ENCODE measurements at regions not wholly inside any gene's neighbourhood (a gene's known extent, or its start where the extent isn't known, plus 50 kb on each side); places are given as distances from the start of the nearest gene placed in this dataset.

DNA sequence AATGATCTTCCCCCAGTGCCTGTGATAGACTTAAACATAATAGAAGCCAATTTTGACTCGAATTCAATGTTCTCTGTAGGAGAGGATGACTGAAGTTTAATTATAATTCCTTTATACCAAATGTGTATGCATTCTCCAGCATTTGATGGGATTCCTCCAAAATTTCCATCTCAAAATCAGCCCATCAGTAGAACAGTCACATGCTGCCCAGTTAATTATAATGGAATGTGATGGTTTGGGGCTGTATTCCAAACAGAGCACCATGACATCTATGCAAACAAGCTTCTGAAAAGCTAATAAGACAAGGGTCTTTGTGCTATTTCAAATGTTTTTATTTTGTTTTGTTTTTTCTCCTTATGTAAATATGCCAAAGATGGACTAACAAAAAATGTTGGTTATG lies 127.7 kb upstream of the SPATA16 start:
- no peaks in the 10 kb centered on the region for H3K36me3 ChIP-seq (ENCODE audit: control insufficient read depth in 1 of 2, insufficient read depth in 2 of 2, low read length in 2 of 2)
- H3K4me1 ChIP-seq (ENCODE audit: control insufficient read depth in 1 of 2, insufficient read depth in 2 of 2, low read length in 2 of 2), result no peaks in the 10 kb centered on the region
- no peaks in the 10 kb centered on the region for H3K27me3 ChIP-seq (ENCODE audit: low read depth, low read length)
- H3K9me3 ChIP-seq (ENCODE audit: control insufficient read depth in 1 of 2, low read length in 2 of 2), result no peaks in the 10 kb centered on the region
- H3K4me3 ChIP-seq (ENCODE audit: low read depth in 1 of 2, low read length in 2 of 2), result no peak overlapping the region
- no peak overlapping the region for H3K27ac ChIP-seq (ENCODE audit: low read length)

DNA sequence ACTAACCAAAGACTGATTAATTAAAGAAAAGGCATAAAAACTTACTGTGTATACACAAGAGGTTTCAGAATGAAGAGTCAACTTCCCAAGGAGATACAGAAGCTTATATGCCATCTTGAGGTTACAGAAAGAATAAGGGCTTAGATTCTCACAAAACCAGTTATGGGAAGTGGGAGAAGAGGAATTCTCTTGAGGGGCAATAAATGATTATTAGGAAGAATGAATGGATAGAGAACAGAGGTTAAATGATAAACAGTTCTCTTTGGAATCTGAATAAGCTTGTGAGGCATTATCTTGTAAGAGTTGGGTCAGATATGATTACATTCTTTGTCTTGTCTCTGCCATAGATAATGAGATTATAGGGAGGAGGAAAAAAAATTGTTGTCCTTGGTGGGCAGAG lies 126.7 kb upstream of the SPATA16 start:
- H3K4me1 ChIP-seq (ENCODE audit: control insufficient read depth in 1 of 2, insufficient read depth in 2 of 2, low read length in 2 of 2), result no peaks in the 10 kb centered on the region
- no peak overlapping the region for H3K27ac ChIP-seq (ENCODE audit: low read length)
- H3K4me3 ChIP-seq (ENCODE audit: low read depth in 1 of 2, low read length in 2 of 2), result no peak overlapping the region
- H3K36me3 ChIP-seq (ENCODE audit: control insufficient read depth in 1 of 2, insufficient read depth in 2 of 2, low read length in 2 of 2), result no peaks in the 10 kb centered on the region
- no peaks in the 10 kb centered on the region for H3K27me3 ChIP-seq (ENCODE audit: low read depth, low read length)
- no peaks in the 10 kb centered on the region for H3K9me3 ChIP-seq (ENCODE audit: control insufficient read depth in 1 of 2, low read length in 2 of 2)

DNA sequence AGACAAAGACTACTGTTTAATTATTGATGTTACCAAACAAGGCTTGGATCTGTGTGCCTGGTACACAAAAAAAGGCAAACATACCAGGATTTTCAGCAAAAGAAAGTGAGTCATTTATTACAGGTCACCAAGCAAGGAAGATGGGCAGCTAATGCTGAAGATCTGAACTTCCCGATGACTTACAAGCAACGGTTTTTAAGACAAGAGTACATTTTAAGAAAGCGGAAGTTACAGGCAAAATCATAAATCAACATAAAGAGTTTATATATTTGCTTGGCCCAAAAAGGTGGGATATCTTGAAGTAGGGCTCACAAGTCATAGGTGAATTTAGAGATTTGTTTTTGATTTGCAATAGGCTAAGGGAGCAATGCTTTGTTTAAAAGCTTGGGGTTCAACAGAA lies 125.4 kb upstream of the SPATA16 start:
- Histone ChIP-seq H3K4me3 (ENCODE audit: low read depth in 1 of 2, low read length in 2 of 2) (no peak overlapping the region), H3K9me3 (ENCODE audit: control insufficient read depth in 1 of 2, low read length in 2 of 2) (no peaks in the 10 kb centered on the region), H3K27ac (ENCODE audit: low read length) (no peak overlapping the region), H3K4me1 (ENCODE audit: control insufficient read depth in 1 of 2, insufficient read depth in 2 of 2, low read length in 2 of 2) (no peaks in the 10 kb centered on the region), H3K36me3 (ENCODE audit: control insufficient read depth in 1 of 2, insufficient read depth in 2 of 2, low read length in 2 of 2) (no peaks in the 10 kb centered on the region), H3K27me3 (ENCODE audit: low read depth, low read length) (no peaks in the 10 kb centered on the region)

- H3K9me3 ChIP-seq (ENCODE audit: control insufficient read depth in 1 of 2, low read length in 2 of 2), result no peaks in the 10 kb centered on the region
- no peak overlapping the region for H3K27ac ChIP-seq (ENCODE audit: low read length)
- H3K4me1 ChIP-seq (ENCODE audit: control insufficient read depth in 1 of 2, insufficient read depth in 2 of 2, low read length in 2 of 2), result no peaks in the 10 kb centered on the region
- H3K27me3 ChIP-seq (ENCODE audit: low read depth, low read length), result no peaks in the 10 kb centered on the region
- no peaks in the 10 kb centered on the region for H3K36me3 ChIP-seq (ENCODE audit: control insufficient read depth in 1 of 2, insufficient read depth in 2 of 2, low read length in 2 of 2)
- no peak overlapping the region for H3K4me3 ChIP-seq (ENCODE audit: low read depth in 1 of 2, low read length in 2 of 2)
These were observed 117.7 kb upstream of the SPATA16 start for GRCh38 chr3:173258697-173259096.

- H3K4me1 ChIP-seq (ENCODE audit: control insufficient read depth in 1 of 2, insufficient read depth in 2 of 2, low read length in 2 of 2), result no peaks in the 10 kb centered on the region
These were observed 116.8 kb upstream of the SPATA16 start for GRCh38 chr3:173257797-173258196.

GRCh38 chr3:173255555-173255954 lies 114.5 kb upstream of the SPATA16 start:
- Histone ChIP-seq H3K36me3 (ENCODE audit: control insufficient read depth in 1 of 2, insufficient read depth in 2 of 2, low read length in 2 of 2) (no peaks in the 10 kb centered on the region), H3K27me3 (ENCODE audit: low read depth, low read length) (no peaks in the 10 kb centered on the region), H3K27ac (ENCODE audit: low read length) (no peak overlapping the region), H3K4me1 (ENCODE audit: control insufficient read depth in 1 of 2, insufficient read depth in 2 of 2, low read length in 2 of 2) (no peaks in the 10 kb centered on the region), H3K4me3 (ENCODE audit: low read depth in 1 of 2, low read length in 2 of 2) (no peak overlapping the region), H3K9me3 (ENCODE audit: control insufficient read depth in 1 of 2, low read length in 2 of 2) (no peaks in the 10 kb centered on the region)

More at GRCh38 chr3:173257797-173258196, 116.8 kb upstream of the SPATA16 start:
- H3K36me3 ChIP-seq (ENCODE audit: control insufficient read depth in 1 of 2, insufficient read depth in 2 of 2, low read length in 2 of 2), result no peaks in the 10 kb centered on the region
- no peak overlapping the region for H3K4me3 ChIP-seq (ENCODE audit: low read depth in 1 of 2, low read length in 2 of 2)
- no peaks in the 10 kb centered on the region for H3K9me3 ChIP-seq (ENCODE audit: control insufficient read depth in 1 of 2, low read length in 2 of 2)
- H3K27ac ChIP-seq (ENCODE audit: low read length), result no peak overlapping the region
- H3K27me3 ChIP-seq (ENCODE audit: low read depth, low read length), result no peaks in the 10 kb centered on the region

DNA sequence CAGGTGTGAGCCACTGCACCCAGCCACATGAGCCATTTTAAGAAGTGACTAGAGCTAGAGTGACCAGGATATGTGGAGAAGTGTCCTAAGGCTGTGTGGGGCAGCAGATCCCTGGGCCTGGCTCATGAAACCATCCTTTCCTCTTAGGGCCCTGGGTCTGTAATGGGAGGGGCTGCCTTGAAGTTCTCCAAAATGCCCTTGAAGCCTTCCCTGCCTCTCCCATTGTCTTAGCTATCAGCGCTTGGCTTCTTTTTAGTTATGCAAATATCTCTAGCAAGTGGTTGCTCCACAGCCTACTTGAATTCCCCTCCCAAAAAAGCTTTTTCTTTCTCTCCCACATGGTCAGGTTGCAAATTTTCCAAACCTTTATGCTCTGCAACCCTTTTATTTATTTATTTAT lies 112.4 kb upstream of the SPATA16 start:
- H3K9me3 ChIP-seq (ENCODE audit: control insufficient read depth in 1 of 2, low read length in 2 of 2), result no peaks in the 10 kb centered on the region
- no peaks in the 10 kb centered on the region for H3K36me3 ChIP-seq (ENCODE audit: control insufficient read depth in 1 of 2, insufficient read depth in 2 of 2, low read length in 2 of 2)
- H3K4me1 ChIP-seq (ENCODE audit: control insufficient read depth in 1 of 2, insufficient read depth in 2 of 2, low read length in 2 of 2), result no peaks in the 10 kb centered on the region
- H3K27ac ChIP-seq (ENCODE audit: low read length), result no peak overlapping the region
- H3K27me3 ChIP-seq (ENCODE audit: low read depth, low read length), result no peaks in the 10 kb centered on the region
- H3K4me3 ChIP-seq (ENCODE audit: low read depth in 1 of 2, low read length in 2 of 2), result no peak overlapping the region

GRCh38 chr3:173249457-173249856 lies 108.4 kb upstream of the SPATA16 start:
- no peak overlapping the region for H3K4me3 ChIP-seq (ENCODE audit: low read depth in 1 of 2, low read length in 2 of 2)
- H3K27me3 ChIP-seq (ENCODE audit: low read depth, low read length), result no peaks in the 10 kb centered on the region
- no peaks in the 10 kb centered on the region for H3K4me1 ChIP-seq (ENCODE audit: control insufficient read depth in 1 of 2, insufficient read depth in 2 of 2, low read length in 2 of 2)
- no peaks in the 10 kb centered on the region for H3K36me3 ChIP-seq (ENCODE audit: control insufficient read depth in 1 of 2, insufficient read depth in 2 of 2, low read length in 2 of 2)
- H3K27ac ChIP-seq (ENCODE audit: low read length), result no peak overlapping the region
- no peaks in the 10 kb centered on the region for H3K9me3 ChIP-seq (ENCODE audit: control insufficient read depth in 1 of 2, low read length in 2 of 2)

- Histone ChIP-seq H3K36me3 (ENCODE audit: control insufficient read depth in 1 of 2, insufficient read depth in 2 of 2, low read length in 2 of 2) (no peaks in the 10 kb centered on the region), H3K27ac (ENCODE audit: low read length) (no peak overlapping the region), H3K4me3 (ENCODE audit: low read depth in 1 of 2, low read length in 2 of 2) (no peak overlapping the region), H3K27me3 (ENCODE audit: low read depth, low read length) (no peaks in the 10 kb centered on the region), H3K4me1 (ENCODE audit: control insufficient read depth in 1 of 2, insufficient read depth in 2 of 2, low read length in 2 of 2) (no peaks in the 10 kb centered on the region), H3K9me3 (ENCODE audit: control insufficient read depth in 1 of 2, low read length in 2 of 2) (no peaks in the 10 kb centered on the region)
These were observed 100.7 kb upstream of the SPATA16 start for GRCh38 chr3:173241727-173242126.

GRCh38 chr3:173238091-173238490 lies 97.1 kb upstream of the SPATA16 start:
- no peak overlapping the region for H3K4me3 ChIP-seq (ENCODE audit: low read depth in 1 of 2, low read length in 2 of 2)
- no peaks in the 10 kb centered on the region for H3K4me1 ChIP-seq (ENCODE audit: control insufficient read depth in 1 of 2, insufficient read depth in 2 of 2, low read length in 2 of 2)
- no peak overlapping the region for H3K27ac ChIP-seq (ENCODE audit: low read length)
- H3K27me3 ChIP-seq (ENCODE audit: low read depth, low read length), result no peaks in the 10 kb centered on the region
- H3K9me3 ChIP-seq (ENCODE audit: control insufficient read depth in 1 of 2, low read length in 2 of 2), result no peaks in the 10 kb centered on the region
- no peaks in the 10 kb centered on the region for H3K36me3 ChIP-seq (ENCODE audit: control insufficient read depth in 1 of 2, insufficient read depth in 2 of 2, low read length in 2 of 2)

GRCh38 chr3:173225351-173225750 lies 84.3 kb upstream of the SPATA16 start:
- no peak overlapping the region for H3K27ac ChIP-seq (ENCODE audit: low read length)
- H3K4me3 ChIP-seq (ENCODE audit: low read depth in 1 of 2, low read length in 2 of 2), result no peak overlapping the region
- H3K27me3 ChIP-seq (ENCODE audit: low read depth, low read length), result no peaks in the 10 kb centered on the region
- peaks cover 0 to 4% of the 10 kb centered on the region in 2 donors for H3K9me3 ChIP-seq (ENCODE audit: control insufficient read depth in 1 of 2, low read length in 2 of 2)
- no peaks in the 10 kb centered on the region for H3K4me1 ChIP-seq (ENCODE audit: control insufficient read depth in 1 of 2, insufficient read depth in 2 of 2, low read length in 2 of 2)
- no peaks in the 10 kb centered on the region for H3K36me3 ChIP-seq (ENCODE audit: control insufficient read depth in 1 of 2, insufficient read depth in 2 of 2, low read length in 2 of 2)

- no peak overlapping the region for H3K27ac ChIP-seq (ENCODE audit: low read length)
These were observed 80.0 kb upstream of the SPATA16 start for GRCh38 chr3:173221010-173221409.

More at GRCh38 chr3:173221010-173221409, 80.0 kb upstream of the SPATA16 start:
- H3K4me3 ChIP-seq (ENCODE audit: low read depth in 1 of 2, low read length in 2 of 2), result no peak overlapping the region
- H3K9me3 ChIP-seq (ENCODE audit: control insufficient read depth in 1 of 2, low read length in 2 of 2), result peaks cover 0 to 4% of the 10 kb centered on the region in 2 donors
- no peaks in the 10 kb centered on the region for H3K27me3 ChIP-seq (ENCODE audit: low read depth, low read length)
- no peaks in the 10 kb centered on the region for H3K36me3 ChIP-seq (ENCODE audit: control insufficient read depth in 1 of 2, insufficient read depth in 2 of 2, low read length in 2 of 2)
- H3K4me1 ChIP-seq (ENCODE audit: control insufficient read depth in 1 of 2, insufficient read depth in 2 of 2, low read length in 2 of 2), result no peaks in the 10 kb centered on the region
